SW 1271 (cell line): ENCODE measurements at regions not wholly inside any gene's neighbourhood (a gene's known extent, or its start where the extent isn't known, plus 50 kb on each side); places are given as distances from the start of the nearest gene placed in this dataset.
"Not testable (repeated sequence)": the region's sequence is repeated elsewhere in the genome, so short reads cannot be mapped to it uniquely, and the experiment has no call there.

ENCODE experiments used
- DNase-seq, 2 experiments: peaks; one replicate each; lab custom pipeline; 2025; lab: John Stamatoyannopoulos, UW

GRCh38 chr22:27596133-27596870 lies 205.3 kb downstream of the MN1 start:
- DNase-seq: no peak

DNA sequence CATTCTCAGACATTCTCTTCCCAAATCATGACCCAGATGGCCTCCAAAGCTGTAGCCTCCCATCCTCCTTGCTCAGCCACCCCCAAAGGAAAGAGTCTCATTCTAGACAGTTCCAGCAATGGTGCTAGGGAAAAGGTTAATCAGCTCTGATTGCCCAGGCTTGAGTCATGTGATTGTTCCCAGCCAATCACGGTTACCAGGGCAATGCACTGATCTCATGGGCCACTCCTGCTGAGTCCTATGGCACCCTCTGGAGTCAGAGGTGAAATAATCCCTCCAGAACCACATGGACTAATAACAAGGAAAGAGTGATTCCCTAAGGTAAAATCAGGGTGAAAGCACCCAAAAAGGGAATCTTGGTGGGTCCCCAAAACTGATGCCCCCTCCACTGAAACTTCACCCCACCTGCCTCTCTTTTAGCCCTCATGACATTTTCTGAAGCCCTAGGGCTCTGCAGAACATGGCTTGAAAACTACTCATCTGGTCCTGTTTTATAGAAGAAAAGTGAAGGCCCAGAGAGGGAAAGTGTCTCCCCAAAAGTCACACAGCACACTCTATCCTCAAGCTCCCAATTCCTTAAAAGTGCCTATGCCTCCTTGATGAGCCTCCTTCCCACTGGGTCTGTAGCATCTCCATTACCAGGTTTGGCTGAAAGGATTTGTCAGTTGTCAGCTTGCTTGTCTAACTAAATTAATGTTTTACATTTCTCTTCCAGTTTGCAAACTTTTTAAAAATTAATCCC lies 203.7 kb downstream of the MN1 start:
- no peak for DNase-seq

GRCh38 chr22:27598792-27599191 lies 202.8 kb downstream of the MN1 start:
- no peak for DNase-seq

GRCh38 chr22:27601195-27601594 lies 200.4 kb downstream of the MN1 start:
- no peak for DNase-seq

GRCh38 chr22:27602390-27602789 lies 199.2 kb downstream of the MN1 start:
- DNase-seq: no peak

- DNase-seq: no peak
Observed at GRCh38 chr22:27603111-27603799, 198.3 kb downstream of the MN1 start.

DNA sequence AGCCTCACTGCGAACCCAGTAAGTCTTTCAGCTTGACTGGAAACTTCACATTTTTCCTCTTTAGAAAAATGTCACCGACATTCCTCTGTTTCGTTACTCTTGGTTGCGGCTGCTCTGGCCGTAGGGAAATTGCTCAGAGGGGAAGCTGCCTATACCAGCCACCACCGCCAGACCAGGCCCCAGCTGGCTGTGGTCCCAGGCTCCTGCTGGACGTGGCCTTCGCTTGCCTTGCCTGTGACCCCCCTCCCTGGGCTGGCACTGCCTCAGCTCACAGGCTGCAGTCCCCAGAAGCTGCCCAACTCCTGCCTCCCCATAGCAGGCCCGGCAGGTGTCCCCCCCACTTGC lies 197.8 kb downstream of the MN1 start:
- no peak for DNase-seq

- no peak for DNase-seq
Observed at GRCh38 chr22:27605390-27605789, 196.2 kb downstream of the MN1 start.

DNA sequence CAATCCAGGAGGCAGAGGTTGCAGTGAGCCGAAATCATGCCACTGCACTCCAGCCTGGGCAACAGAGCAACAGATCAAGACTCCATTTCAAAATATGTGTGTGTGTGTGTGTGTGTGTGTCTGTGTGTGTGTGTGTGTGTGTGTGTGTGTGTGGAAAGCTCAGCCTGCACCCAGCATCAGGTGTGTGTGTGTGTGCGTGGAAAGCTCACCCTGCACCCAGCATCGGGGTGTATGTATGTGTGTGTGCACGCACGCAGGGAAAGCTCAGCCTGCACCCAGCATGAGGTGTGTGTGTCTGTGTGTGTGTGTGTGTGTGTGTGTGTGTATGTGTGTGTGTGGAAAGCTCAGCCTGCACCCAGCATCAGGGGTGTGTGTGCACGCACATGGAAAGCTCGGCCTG lies 193.8 kb downstream of the MN1 start:
- not testable (repeated sequence) for DNase-seq

GRCh38 chr22:27609451-27609888 lies 192.1 kb downstream of the MN1 start:
- no peak for DNase-seq

DNA sequence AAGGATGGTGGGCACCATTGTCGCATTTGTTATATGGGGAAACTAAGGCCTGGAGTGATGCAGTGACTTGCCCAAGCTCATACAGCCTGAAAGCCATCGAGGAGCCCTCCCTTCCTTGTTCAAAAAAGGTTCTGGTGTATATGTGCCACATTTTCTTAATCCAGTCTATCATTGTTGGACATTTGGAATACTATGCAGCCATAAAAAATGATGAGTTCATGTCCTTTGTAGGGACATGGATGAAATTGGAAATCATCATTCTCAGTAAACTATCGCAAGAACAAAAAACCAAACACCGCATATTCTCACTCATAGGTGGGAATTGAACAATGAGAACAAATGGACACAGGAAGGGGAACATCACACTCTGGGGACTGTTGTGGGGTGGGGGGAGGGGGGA lies 191.4 kb downstream of the MN1 start:
- DNase-seq: not testable (repeated sequence)

GRCh38 chr22:27610863-27611786 lies 190.4 kb downstream of the MN1 start:
- DNase-seq: no peak

DNA sequence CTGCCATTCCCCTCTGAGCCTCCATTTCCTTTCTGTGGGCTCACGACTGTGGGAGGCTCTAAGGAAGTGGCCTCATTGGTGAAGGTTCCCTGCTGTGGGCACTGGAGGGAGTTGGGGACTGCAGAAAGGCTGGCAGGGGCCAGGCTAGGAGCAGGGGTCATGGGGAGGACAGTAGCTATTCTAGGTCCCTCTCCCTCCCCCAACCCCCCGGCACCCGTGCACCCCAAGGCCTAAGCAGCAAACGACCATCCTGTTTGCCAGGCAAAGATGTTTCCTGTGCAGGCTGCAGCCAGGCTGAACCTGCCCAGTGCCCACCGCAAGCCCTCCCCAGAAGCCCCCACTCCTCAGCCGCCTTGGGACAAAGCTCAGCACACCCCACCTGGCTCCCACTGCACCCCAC lies 189.4 kb downstream of the MN1 start:
- no peak for DNase-seq

GRCh38 chr22:27613099-27614005 lies 188.2 kb downstream of the MN1 start:
- DNase-seq: no peak

DNA sequence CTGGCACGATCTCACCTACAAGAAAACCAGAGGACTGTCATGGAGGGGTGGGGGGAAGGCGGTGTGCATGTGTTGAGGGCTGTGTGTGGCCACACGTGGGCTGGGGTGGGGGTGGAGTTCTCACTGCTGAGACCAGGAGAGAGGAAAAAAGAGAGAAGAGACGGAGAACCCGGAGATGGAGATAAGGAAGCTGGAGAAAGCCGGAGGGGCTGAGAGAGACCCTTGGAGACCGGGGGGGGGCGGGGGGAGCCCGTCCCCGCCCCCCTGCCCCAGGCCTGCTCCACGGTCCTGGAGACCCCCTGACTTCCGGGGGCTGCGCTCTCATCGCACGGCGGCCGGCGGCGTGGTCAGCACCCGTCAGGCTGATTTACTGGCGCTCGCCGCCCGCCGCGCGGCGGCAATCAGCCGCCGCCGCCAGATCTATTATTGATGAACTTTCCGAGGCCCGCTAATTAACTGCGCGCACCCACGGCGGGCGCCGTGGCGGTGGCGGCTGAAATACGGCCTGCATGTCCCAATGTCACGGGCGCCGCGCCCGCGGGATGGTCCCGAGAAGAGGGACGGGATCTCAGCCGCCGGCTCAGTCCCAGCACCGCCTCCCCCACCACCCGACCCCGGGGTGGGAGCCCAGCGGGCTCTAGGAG lies 187.4 kb downstream of the MN1 start:
- no peak for DNase-seq

- DNase-seq: no peak
Observed at GRCh38 chr22:27614650-27615007, 186.9 kb downstream of the MN1 start.

- no peak for DNase-seq
Observed at GRCh38 chr22:27615408-27615807, 186.1 kb downstream of the MN1 start.

- no peak for DNase-seq
Observed at GRCh38 chr22:27616033-27616432, 185.5 kb downstream of the MN1 start.

GRCh38 chr22:27617214-27617881 lies 184.2 kb downstream of the MN1 start:
- no peak for DNase-seq
